Endothelial cell of umbilical vein (primary cell): ENCODE measurements at regions not wholly inside any gene's neighbourhood (a gene's known extent, or its start where the extent isn't known, plus 50 kb on each side); places are given as distances from the start of the nearest gene placed in this dataset.

Source experiments
- BruUV-seq: library from RNA; stranded (reverse); fragments of 400-500 nt; replicated peaks from 2 replicates; lab custom pipeline; 2021; lab: Mats Ljungman, UMichigan
- CTCF ChIA-PET: fragments of 300-600, 350-600 bp; sonication (Branson Sonifier 250); formaldehyde crosslinking; loops from one replicate; lab custom pipeline; 2021; ENCODE audit warnings: antibody characterized with exemption, inconsistent platforms; lab: Charles Lee
- POLR2A ChIA-PET: fragments of 300-600, 350-600 bp; sonication (Branson Sonifier 250); formaldehyde crosslinking; loops from one replicate; lab custom pipeline; 2021; ENCODE audit warnings: antibody characterized with exemption, inconsistent platforms; lab: Charles Lee
- DNase-seq: peaks from one replicate; pipeline ENCODE4 v3.0.0-alpha.2; 2011; ENCODE audit warnings: low read depth, low spot score
- FAIRE-seq: peaks from 2 replicates; lab custom pipeline; 2011; peaks lifted over from hg19 to GRCh38; lab: Jason Lieb, UNC
- H2AFZ ChIP-seq: 2 replicates; pipeline ENCODE4 v1.6.0; 2012; ENCODE audit warnings: low read depth, low read length, control low read depth, inconsistent platforms
- H3K27ac ChIP-seq: 2 replicates; pipeline ENCODE4 v1.5.1; 2011; ENCODE audit warnings: low read depth, mild to moderate bottlenecking, control low read depth, low read length, moderate library complexity; ENCODE audit not compliant: insufficient read depth
- H3K27me3 ChIP-seq, 2 experiments: 2 replicates each; pipeline versions ENCODE4 v1.6.0 to v1.6.1; 2011; ENCODE audit warnings: low read length in 2 of 2, mixed read lengths in 1 of 2; ENCODE audit not compliant: control insufficient read depth in 2 of 2, insufficient read depth in 2 of 2
- H3K36me3 ChIP-seq, 2 experiments: 2 replicates in 1 of 2; 3 replicates in 1 of 2; pipeline ENCODE4 v1.5.1; 2011; ENCODE audit warnings: low read length in 2 of 2, mild to moderate bottlenecking in 1 of 2, moderate library complexity in 1 of 2; ENCODE audit not compliant: control insufficient read depth in 2 of 2, insufficient read depth in 2 of 2; ENCODE audit errors: extremely low read depth in 1 of 2
- H3K4me1 ChIP-seq: 3 replicates; pipeline ENCODE4 v1.5.1; 2011; ENCODE audit warnings: mild to moderate bottlenecking, low read length; ENCODE audit not compliant: control insufficient read depth, insufficient read depth; ENCODE audit errors: extremely low read depth
- H3K4me2 ChIP-seq: 2 replicates; pipeline ENCODE4 v1.6.1; 2011; ENCODE audit warnings: low read length, control low read depth, mixed read lengths; ENCODE audit not compliant: insufficient read depth
- H3K4me3 ChIP-seq, 3 experiments: fragments of 200-600 bp in 1 of 3; sonication (generic), shearing (Covaris generic) in 1 of 3; replicated peaks in 1 of 3; 2 replicates each; pipeline ENCODE4 v1.5.1; 2011 to 2016; ENCODE audit warnings: control low read depth in 3 of 3, low read length in 3 of 3, mild to moderate bottlenecking in 2 of 3, inconsistent platforms in 1 of 3, low read depth in 1 of 3, moderate library complexity in 1 of 3; ENCODE audit not compliant: insufficient read depth in 1 of 3
- H3K79me2 ChIP-seq: 2 replicates; pipeline ENCODE4 v1.6.0; 2012; ENCODE audit warnings: low read length, inconsistent platforms; ENCODE audit not compliant: control insufficient read depth, insufficient read depth
- H3K9ac ChIP-seq: replicated peaks from 2 replicates; pipeline ENCODE3; 2011; ENCODE audit warnings: low read length, control low read depth; ENCODE audit not compliant: insufficient read depth; ENCODE audit errors: extremely low read depth
- H3K9me1 ChIP-seq: replicated peaks from 3 replicates; pipeline ENCODE4 v1.6.0; 2011; ENCODE audit warnings: mild to moderate bottlenecking, low read length; ENCODE audit not compliant: control insufficient read depth, insufficient read depth; ENCODE audit errors: extremely low read depth
- H3K9me3 ChIP-seq: replicated peaks from 2 replicates; pipeline ENCODE4 v1.5.1; 2012; ENCODE audit warnings: low read length, inconsistent platforms; ENCODE audit not compliant: control insufficient read depth, insufficient read depth
- H4K20me1 ChIP-seq: replicated peaks from 2 replicates; pipeline ENCODE3; 2011; ENCODE audit warnings: mild to moderate bottlenecking, low read length; ENCODE audit not compliant: control insufficient read depth, insufficient read depth; ENCODE audit errors: extremely low read depth
- CTCF ChIP-seq, 2 donors: IDR thresholded peaks; 1 replicate in 1 of 2; 2 replicates in 1 of 2; pipeline ENCODE4 v1.5.1; 2011; ENCODE audit warnings: low read length in 2 of 2, mild to moderate bottlenecking in 2 of 2, moderate library complexity in 2 of 2, control low read depth in 1 of 2, inconsistent platforms in 1 of 2, low read depth in 1 of 2; ENCODE audit not compliant: insufficient read depth in 1 of 2; ENCODE audit errors: extremely low read depth in 1 of 2
- EZH2 ChIP-seq: IDR thresholded peaks from 2 replicates; pipeline ENCODE4 v1.6.1; 2012; ENCODE audit warnings: borderline replicate concordance, low read depth, mild to moderate bottlenecking, moderate library complexity, low read length, inconsistent platforms; ENCODE audit not compliant: severe bottlenecking
- FOS ChIP-seq: IDR thresholded peaks from 2 replicates; pipeline ENCODE4 v1.6.1; 2011; ENCODE audit warnings: mild to moderate bottlenecking, low read length, moderate library complexity, borderline replicate concordance; ENCODE audit not compliant: insufficient read depth
- GATA2 ChIP-seq: IDR thresholded peaks from 2 replicates; pipeline ENCODE4 v1.7.0; 2011; ENCODE audit warnings: low read depth, mild to moderate bottlenecking, moderate library complexity, mixed read lengths, low read length; ENCODE audit not compliant: insufficient read length, insufficient read depth
- JUN ChIP-seq: IDR thresholded peaks from 2 replicates; pipeline ENCODE4 v1.6.1; 2011; ENCODE audit warnings: borderline replicate concordance, low read depth; ENCODE audit not compliant: insufficient read length, insufficient read depth
- MAX ChIP-seq: IDR thresholded peaks from 2 replicates; pipeline ENCODE4 v1.6.1; 2011; ENCODE audit not compliant: insufficient read depth, insufficient read length
- MYC ChIP-seq: IDR thresholded peaks from one replicate; pipeline ENCODE4 v1.6.1; 2011; ENCODE audit warnings: mild to moderate bottlenecking, low read depth, low read length
- POLR2A ChIP-seq: IDR thresholded peaks from 2 replicates; pipeline ENCODE4 v1.6.1; 2012; ENCODE audit warnings: low read depth, mild to moderate bottlenecking, control low read depth, low read length
- POLR2AphosphoS5 ChIP-seq: IDR thresholded peaks from 2 replicates; pipeline ENCODE4 v1.6.1; 2012; ENCODE audit warnings: low read depth, mild to moderate bottlenecking, control low read depth, low read length, moderate library complexity; ENCODE audit not compliant: insufficient read depth
- dilution Hi-C: fragments of 300-500 bp; cut with MboI; formaldehyde crosslinking; loops from one replicate; pipeline ENCODE4 v1.15.0; 2019; ENCODE audit warnings: low sequenced_read_pairs; ENCODE audit not compliant: extremely low pct_ligation_motif_present
- intact Hi-C: fragments of 100-400 bp; cut with micrococcal nuclease; formaldehyde crosslinking; loops from one replicate; pipeline ENCODE4 v1.10.0; 2022

DNA sequence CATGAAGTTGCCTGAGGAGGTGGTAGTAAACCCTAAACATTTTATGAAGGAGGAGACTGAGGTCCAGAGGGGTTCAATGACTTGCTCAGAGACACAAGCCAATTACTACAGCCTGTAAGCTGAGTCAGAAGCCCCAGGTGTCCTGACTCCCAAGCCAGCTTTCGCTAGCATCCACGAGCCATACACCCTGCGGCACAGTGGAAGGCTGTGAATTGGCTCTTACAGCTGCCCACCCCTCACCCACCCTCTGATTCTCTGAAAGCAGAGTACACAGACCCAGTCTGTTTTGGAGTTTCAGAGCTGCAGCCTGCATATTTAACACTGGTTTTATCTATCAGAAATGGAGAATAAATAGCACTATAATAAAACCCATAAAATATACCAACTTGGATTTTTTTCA lies 253.4 kb downstream of the IGSF11 start:
- intact Hi-C loops, result no loop called here
- TF ChIP-seq GATA2 (no peak), CTCF (IDR thresholded peaks at IDR 0.05; ENCODE audit: extremely low read depth in 1 of 2, insufficient read depth in 1 of 2, low read depth in 1 of 2, low read length in 2 of 2) (no peak), MAX (no peak), MYC (no peak), JUN (no peak), POLR2AphosphoS5 (no peak), FOS (no peak), EZH2 (no peak), POLR2A (no peak)
- no peaks in the 10 kb centered on the region for H3K4me1 ChIP-seq
- no peaks in the 10 kb centered on the region for H3K27me3 ChIP-seq
- no peak overlapping the region for H3K4me3 ChIP-seq
- dilution Hi-C loops, result no loop called here
- ChIA-PET POLR2A (no interaction called here), CTCF (no interaction called here)
- H4K20me1 ChIP-seq, result no peaks in the 10 kb centered on the region
- no peak overlapping the region for H3K9ac ChIP-seq
- no TSS peak for BruUV-seq
- no peak overlapping the region for H3K4me2 ChIP-seq
- FAIRE-seq (no peak), DNase-seq (no peak)
- H3K9me1 ChIP-seq, result no peaks in the 10 kb centered on the region
- no peaks in the 10 kb centered on the region for H3K79me2 ChIP-seq
- no peaks in the 10 kb centered on the region for H3K36me3 ChIP-seq
- H3K27ac ChIP-seq, result no peak overlapping the region
- H3K9me3 ChIP-seq, result no peaks in the 10 kb centered on the region
- H2AFZ ChIP-seq, result no peak overlapping the region
